H1 (cell line): ENCODE measurements at regions not wholly inside any gene's neighbourhood (a gene's known extent, or its start where the extent isn't known, plus 50 kb on each side); places are given as distances from the start of the nearest gene placed in this dataset.

Experiments
- CTCF ChIA-PET: fragments of 300-600 bp; sonication (Branson Sonifier 250); formaldehyde crosslinking; loops from one replicate; lab custom pipeline; 2021; ENCODE audit not compliant: partially characterized antibody; lab: Charles Lee
- POLR2A ChIA-PET: fragments of 300-600 bp; sonication (Branson Sonifier 250); formaldehyde crosslinking; loops from one replicate; lab custom pipeline; 2021; ENCODE audit warnings: inconsistent platforms; ENCODE audit not compliant: partially characterized antibody; lab: Charles Lee
- DNase-seq, 2 experiments: peaks; one replicate each; pipeline versions ENCODE4 v3.0.0 to v3.0.0-alpha.2; 2010 to 2022; ENCODE audit warnings: low spot score in 2 of 2, low read depth in 1 of 2, mixed read lengths in 1 of 2
- FAIRE-seq: peaks from 2 replicates; lab custom pipeline; 2011; peaks lifted over from hg19 to GRCh38; lab: Jason Lieb, UNC
- H2AFZ ChIP-seq: 2 replicates; pipeline ENCODE4 v1.8.1; 2012; ENCODE audit warnings: low read length, inconsistent platforms
- H2AK5ac ChIP-seq: 2 replicates; pipeline ENCODE4 v1.6.1; 2013; ENCODE audit warnings: low read depth, low read length
- H2BK120ac ChIP-seq: replicated peaks from 2 replicates; pipeline ENCODE3; 2013; ENCODE audit warnings: low read depth, low read length, inconsistent platforms
- H2BK12ac ChIP-seq: 2 replicates; pipeline ENCODE4 v1.6.1; 2013; ENCODE audit warnings: low read depth, low read length
- H2BK15ac ChIP-seq: 2 replicates; pipeline ENCODE4 v1.6.1; 2013; ENCODE audit warnings: low read length
- H2BK20ac ChIP-seq: 2 replicates; pipeline ENCODE4 v1.6.1; 2013; ENCODE audit warnings: low read length
- H2BK5ac ChIP-seq: 2 replicates; pipeline ENCODE4 v1.6.1; 2013; ENCODE audit warnings: low read depth, low read length
- H3K14ac ChIP-seq: 2 replicates; pipeline ENCODE4 v1.6.1; 2013; ENCODE audit warnings: inconsistent platforms; ENCODE audit not compliant: insufficient read length
- H3K18ac ChIP-seq: 2 replicates; pipeline ENCODE4 v1.6.1; 2013; ENCODE audit warnings: low read length; ENCODE audit errors: extremely low read depth
- H3K23ac ChIP-seq: 2 replicates; pipeline ENCODE4 v1.6.1; 2013; ENCODE audit warnings: inconsistent platforms; ENCODE audit not compliant: insufficient read length
- H3K23me2 ChIP-seq: 2 replicates; pipeline ENCODE4 v1.6.1; 2013; ENCODE audit warnings: low read depth, low read length
- H3K27ac ChIP-seq: 2 replicates; pipeline ENCODE4 v1.6.1; 2011; ENCODE audit warnings: low read depth, low read length, inconsistent platforms
- H3K27me3 ChIP-seq, 4 experiments: replicated peaks in 1 of 4; 1 replicate in 1 of 4; 2 replicates in 3 of 4; pipeline versions ENCODE4 v1.6.1 to v1.8.1; 2011 to 2013; ENCODE audit warnings: low read length in 3 of 4, mild to moderate bottlenecking in 3 of 4, inconsistent platforms in 2 of 4, mixed read lengths in 2 of 4, moderate library complexity in 1 of 4; ENCODE audit not compliant: control insufficient read depth in 3 of 4, insufficient read depth in 3 of 4; ENCODE audit errors: extremely low read depth in 1 of 4
- H3K36me3 ChIP-seq, 4 experiments: 2 replicates each; pipeline versions ENCODE4 v1.6.1 to v1.8.1; 2011 to 2013; ENCODE audit warnings: mild to moderate bottlenecking in 4 of 4, low read length in 3 of 4, moderate library complexity in 2 of 4, control low read depth in 1 of 4, inconsistent platforms in 1 of 4; ENCODE audit not compliant: insufficient read depth in 4 of 4, control insufficient read depth in 2 of 4
- H3K4ac ChIP-seq: replicated peaks from 2 replicates; pipeline ENCODE3; 2013; ENCODE audit warnings: low read length, low read depth, mixed read lengths, inconsistent platforms; ENCODE audit not compliant: insufficient read length
- H3K4me1 ChIP-seq, 4 experiments: replicated peaks in 1 of 4; 1 replicate in 1 of 4; 2 replicates in 3 of 4; pipeline versions ENCODE4 v1.6.1 to v1.8.1; 2011 to 2013; ENCODE audit warnings: low read length in 3 of 4, inconsistent platforms in 2 of 4, mixed read lengths in 1 of 4; ENCODE audit not compliant: insufficient read depth in 4 of 4, control insufficient read depth in 3 of 4
- H3K4me2 ChIP-seq, 2 experiments: 2 replicates each; pipeline versions ENCODE4 v1.6.1 to v1.8.1; 2011 to 2013; ENCODE audit warnings: low read depth in 2 of 2, low read length in 2 of 2, control low read depth in 1 of 2, inconsistent platforms in 1 of 2, mild to moderate bottlenecking in 1 of 2; ENCODE audit not compliant: insufficient read depth in 1 of 2
- H3K4me3 ChIP-seq, 4 experiments: fragments of 200-600, 300-600 bp in 1 of 4; sonication (generic), shearing (Covaris generic), sonication (Bioruptor Twin) in 1 of 4; 2 replicates each; pipeline versions ENCODE4 v1.5.1 to v1.8.1; 2011 to 2016; ENCODE audit warnings: low read length in 4 of 4, low read depth in 3 of 4, control low read depth in 2 of 4, inconsistent platforms in 2 of 4, mild to moderate bottlenecking in 2 of 4, mixed read lengths in 1 of 4, moderate library complexity in 1 of 4; ENCODE audit not compliant: insufficient read depth in 2 of 4; ENCODE audit errors: extremely low read depth in 1 of 4
- H3K56ac ChIP-seq: replicated peaks from 2 replicates; pipeline ENCODE3; 2013; ENCODE audit warnings: low read depth, mild to moderate bottlenecking, mixed read lengths, low read length, inconsistent platforms; ENCODE audit not compliant: insufficient read length
- H3K79me1 ChIP-seq: 2 replicates; pipeline ENCODE4 v1.6.1; 2013; ENCODE audit warnings: low read depth, low read length, control low read depth
- H3K79me2 ChIP-seq, 2 experiments: 2 replicates each; pipeline versions ENCODE4 v1.6.1 to v1.8.1; 2012 to 2013; ENCODE audit warnings: low read length in 2 of 2, mild to moderate bottlenecking in 2 of 2, inconsistent platforms in 1 of 2; ENCODE audit not compliant: insufficient read depth in 2 of 2, control insufficient read depth in 1 of 2
- H3K9ac ChIP-seq, 4 experiments: replicated peaks in 1 of 4; 1 replicate in 1 of 4; 2 replicates in 3 of 4; pipeline versions ENCODE4 v1.6.1 to v1.8.1; 2011 to 2013; ENCODE audit warnings: low read depth in 3 of 4, low read length in 3 of 4, control low read depth in 2 of 4, mild to moderate bottlenecking in 2 of 4, moderate library complexity in 2 of 4, inconsistent platforms in 1 of 4; ENCODE audit errors: extremely low read depth in 1 of 4
- H3K9me3 ChIP-seq, 2 experiments: 2 replicates each; pipeline versions ENCODE4 v1.6.1 to v1.8.1; 2012 to 2013; ENCODE audit warnings: mild to moderate bottlenecking in 2 of 2, moderate library complexity in 2 of 2, control low read depth in 1 of 2, inconsistent platforms in 1 of 2, low read depth in 1 of 2, low read length in 1 of 2, mixed read lengths in 1 of 2; ENCODE audit not compliant: insufficient read depth in 2 of 2
- H4K20me1 ChIP-seq, 2 experiments: replicated peaks in 1 of 2; 2 replicates each; pipeline versions ENCODE3 to v1.8.1; 2011 to 2013; ENCODE audit warnings: inconsistent platforms in 2 of 2, low read length in 2 of 2, mild to moderate bottlenecking in 1 of 2; ENCODE audit not compliant: insufficient read depth in 2 of 2, control insufficient read depth in 1 of 2
- H4K5ac ChIP-seq: 2 replicates; pipeline ENCODE4 v1.6.1; 2013; ENCODE audit warnings: low read length, low read depth, mixed read lengths, inconsistent platforms; ENCODE audit not compliant: insufficient read length
- H4K8ac ChIP-seq: 2 replicates; pipeline ENCODE4 v1.8.0; 2013; ENCODE audit warnings: mild to moderate bottlenecking, moderate library complexity, low read length, inconsistent platforms; ENCODE audit not compliant: insufficient read depth; ENCODE audit errors: extremely low read depth
- H4K91ac ChIP-seq: replicated peaks from 2 replicates; pipeline ENCODE3; 2013; ENCODE audit warnings: low read length, mixed read lengths, inconsistent platforms; ENCODE audit not compliant: insufficient read length
- POU5F1 ChIP-seq: IDR thresholded peaks from 2 replicates; pipeline ENCODE4 v1.6.1; 2011; ENCODE audit warnings: low read depth, mild to moderate bottlenecking, low read length, moderate library complexity
- RAD21 ChIP-seq, 2 experiments: IDR thresholded peaks in 1 of 2; conservative IDR thresholded peaks in 1 of 2; 2 replicates each; pipeline ENCODE4 v1.6.1; 2011; ENCODE audit warnings: low read depth in 2 of 2, low read length in 2 of 2, improper control_type of control experiment in 1 of 2, inconsistent platforms in 1 of 2, mild to moderate bottlenecking in 1 of 2, moderate library complexity in 1 of 2
- WGBS, 2 experiments: shearing (Covaris generic) in 1 of 2; methylation state at CpG; one replicate each; pipeline versions ENCODE4 v1.1.6 to v1.1.7; 2013 to 2015; ENCODE audit warnings: low lambda C conversion rate in 2 of 2, mixed read lengths in 2 of 2, inconsistent platforms in 1 of 2, low coverage in 1 of 2, missing lambda C conversion rate in 1 of 2; ENCODE audit not compliant: insufficient replicate concordance in 2 of 2, insufficient coverage in 1 of 2, insufficient read length in 1 of 2; ENCODE audit errors: extremely low coverage in 1 of 2, missing lambda C conversion rate in 1 of 2; 5-methylcytosine and 5-hydroxymethylcytosine counted together
- TF ChIP-seq, protein P1 (sequence below), 3 experiments: IDR thresholded peaks; 1 replicate in 2 of 3; 2 replicates in 1 of 3; pipeline versions ENCODE4 v1.5.1 to v1.6.1; 2011; ENCODE audit warnings: low read length in 3 of 3, mild to moderate bottlenecking in 3 of 3, inconsistent platforms in 2 of 3, low read depth in 1 of 3, moderate library complexity in 1 of 3; ENCODE audit not compliant: insufficient read depth in 1 of 3; ENCODE audit errors: control extremely low read depth in 1 of 3

- no peak overlapping the region for H2AFZ ChIP-seq
- ChIA-PET POLR2A (no interaction called here), CTCF (interaction anchor here (0.7 to 2.8 kb wide), 5 partner anchors 10 to 501 kb away, joined by 3 to 8 read pairs (median 3); no protein-coding TSS in a partner anchor)
- no peaks in the 10 kb centered on the region for H4K20me1 ChIP-seq
- H2BK12ac ChIP-seq = no peak overlapping the region
- H3K36me3 ChIP-seq = no peaks in the 10 kb centered on the region
- H2BK120ac ChIP-seq = no peak overlapping the region
- H3K79me1 ChIP-seq = no peaks in the 10 kb centered on the region
- H4K8ac ChIP-seq = no peak overlapping the region
- H4K5ac ChIP-seq = no peak overlapping the region
- H3K23ac ChIP-seq = no peak overlapping the region
- H3K79me2 ChIP-seq = no peaks in the 10 kb centered on the region
- peak; percentile 48 for FAIRE-seq
- 67% methylated on average over 1 of the region's 1 CpG; no CpG with 5 or more reads in 1 of the 2 experiments for WGBS, 2 experiments
- no peak overlapping the region for H3K4me3 ChIP-seq
- no peak overlapping the region for H2BK15ac ChIP-seq
- no peak overlapping the region for H4K91ac ChIP-seq
- no peak overlapping the region for H2BK20ac ChIP-seq
- no peak overlapping the region for H3K56ac ChIP-seq
- H3K14ac ChIP-seq = no peak overlapping the region
- no peak overlapping the region for H2AK5ac ChIP-seq
- TF ChIP-seq RAD21 (IDR thresholded peaks at IDR 0.05 in 1 of 2, conservative IDR thresholded peaks at IDR 0.05 in 1 of 2; ENCODE audit: low read depth in 2 of 2, low read length in 2 of 2) = peak; percentile 40 to 56
- no peak for TF ChIP-seq POU5F1
- TF ChIP-seq, protein P1, sequence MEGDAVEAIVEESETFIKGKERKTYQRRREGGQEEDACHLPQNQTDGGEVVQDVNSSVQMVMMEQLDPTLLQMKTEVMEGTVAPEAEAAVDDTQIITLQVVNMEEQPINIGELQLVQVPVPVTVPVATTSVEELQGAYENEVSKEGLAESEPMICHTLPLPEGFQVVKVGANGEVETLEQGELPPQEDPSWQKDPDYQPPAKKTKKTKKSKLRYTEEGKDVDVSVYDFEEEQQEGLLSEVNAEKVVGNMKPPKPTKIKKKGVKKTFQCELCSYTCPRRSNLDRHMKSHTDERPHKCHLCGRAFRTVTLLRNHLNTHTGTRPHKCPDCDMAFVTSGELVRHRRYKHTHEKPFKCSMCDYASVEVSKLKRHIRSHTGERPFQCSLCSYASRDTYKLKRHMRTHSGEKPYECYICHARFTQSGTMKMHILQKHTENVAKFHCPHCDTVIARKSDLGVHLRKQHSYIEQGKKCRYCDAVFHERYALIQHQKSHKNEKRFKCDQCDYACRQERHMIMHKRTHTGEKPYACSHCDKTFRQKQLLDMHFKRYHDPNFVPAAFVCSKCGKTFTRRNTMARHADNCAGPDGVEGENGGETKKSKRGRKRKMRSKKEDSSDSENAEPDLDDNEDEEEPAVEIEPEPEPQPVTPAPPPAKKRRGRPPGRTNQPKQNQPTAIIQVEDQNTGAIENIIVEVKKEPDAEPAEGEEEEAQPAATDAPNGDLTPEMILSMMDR (IDR thresholded peaks at IDR 0.05; ENCODE audit: control extremely low read depth in 1 of 3, insufficient read depth in 1 of 3, low read depth in 1 of 3, low read length in 3 of 3) = peak in 2 of 3 experiments; percentile 31 to 59; a peak in 2 of 4 replicates
- no peak overlapping the region for H3K18ac ChIP-seq
- peaks cover 0 to 1% (median 0%) of the 10 kb centered on the region in 4 experiments; a peak in 2 of 7 replicates for H3K27me3 ChIP-seq
- H3K4me1 ChIP-seq = no peaks in the 10 kb centered on the region
- no peaks in the 10 kb centered on the region for H3K23me2 ChIP-seq
- no peak overlapping the region for H3K9ac ChIP-seq
- H3K4me2 ChIP-seq = no peak overlapping the region
- H3K9me3 ChIP-seq = no peaks in the 10 kb centered on the region
- H3K4ac ChIP-seq = no peak overlapping the region
- no peak overlapping the region for H3K27ac ChIP-seq
- H2BK5ac ChIP-seq = no peak overlapping the region
- DNase-seq = no peak
Observed at GRCh38 chr11:42778193-42778592, 533.6 kb upstream of the API5 start.
